Kidney tubule cell (primary cell): ENCODE measurements at regions not wholly inside any gene's neighbourhood (a gene's known extent, or its start where the extent isn't known, plus 50 kb on each side); places are given as distances from the start of the nearest gene placed in this dataset.

Experiments used
- DNase-seq: peaks from one replicate; pipeline ENCODE4 v3.0.0-alpha.2; 2018; ENCODE audit warnings: low spot score

- peak; percentile 88 for DNase-seq
Measured at GRCh38 chr7:114856625-114857024, 65.3 kb upstream of the MDFIC start.

GRCh38 chr7:114857605-114858004, 64.3 kb upstream of the MDFIC start:
- DNase-seq: peak; percentile 79

- peak; percentile 11 for DNase-seq
Measured at GRCh38 chr7:114859477-114859876, 62.4 kb upstream of the MDFIC start.

GRCh38 chr7:114860206-114860605, 61.7 kb upstream of the MDFIC start:
- peak; percentile 30 for DNase-seq

GRCh38 chr7:114862406-114862805, 59.5 kb upstream of the MDFIC start:
- no peak for DNase-seq

GRCh38 chr7:114864278-114864677, 57.6 kb upstream of the MDFIC start:
- peak; percentile 26 for DNase-seq

- peak; percentile 64 for DNase-seq
Measured at GRCh38 chr7:114865564-114865963, 56.3 kb upstream of the MDFIC start.
